ENCODE measurements at regions not wholly inside any gene's neighbourhood (a gene's known extent, or its start where the extent isn't known, plus 50 kb on each side); places are given as distances from the start of the nearest gene placed in this dataset.

DNA sequence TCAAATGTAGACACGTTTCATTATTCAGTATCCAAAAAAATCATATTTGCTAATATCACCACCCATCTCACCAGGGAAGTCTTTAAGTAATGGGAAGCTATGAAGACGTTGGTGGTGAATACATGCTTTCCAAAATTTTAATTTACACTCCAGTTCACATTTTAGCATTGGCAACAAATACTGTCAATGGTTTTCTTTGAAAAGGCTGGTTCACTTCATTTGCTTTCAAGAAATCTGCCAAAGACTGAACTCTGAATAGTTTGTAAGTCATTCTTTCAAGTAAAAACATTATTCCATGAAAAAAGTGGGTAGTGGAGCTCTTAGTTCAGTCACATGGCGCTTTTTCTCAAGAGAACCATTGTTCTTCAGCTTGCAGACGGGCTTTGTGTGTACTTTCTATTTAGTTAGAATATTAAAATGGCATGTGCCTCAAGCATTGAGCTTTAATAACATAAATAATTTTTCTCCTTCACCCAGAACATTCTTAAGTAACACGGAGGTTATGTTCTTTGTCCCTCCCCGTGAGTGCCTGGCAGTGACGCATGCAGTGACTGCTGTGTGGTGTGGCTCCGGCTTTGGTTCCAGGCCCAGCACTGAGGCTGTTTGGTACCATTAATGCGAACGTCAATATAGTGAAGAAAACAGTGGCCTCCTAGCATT lies 300.0 kb upstream of the HDAC4 start:
- DNase-seq: peak; percentile 79

DNA sequence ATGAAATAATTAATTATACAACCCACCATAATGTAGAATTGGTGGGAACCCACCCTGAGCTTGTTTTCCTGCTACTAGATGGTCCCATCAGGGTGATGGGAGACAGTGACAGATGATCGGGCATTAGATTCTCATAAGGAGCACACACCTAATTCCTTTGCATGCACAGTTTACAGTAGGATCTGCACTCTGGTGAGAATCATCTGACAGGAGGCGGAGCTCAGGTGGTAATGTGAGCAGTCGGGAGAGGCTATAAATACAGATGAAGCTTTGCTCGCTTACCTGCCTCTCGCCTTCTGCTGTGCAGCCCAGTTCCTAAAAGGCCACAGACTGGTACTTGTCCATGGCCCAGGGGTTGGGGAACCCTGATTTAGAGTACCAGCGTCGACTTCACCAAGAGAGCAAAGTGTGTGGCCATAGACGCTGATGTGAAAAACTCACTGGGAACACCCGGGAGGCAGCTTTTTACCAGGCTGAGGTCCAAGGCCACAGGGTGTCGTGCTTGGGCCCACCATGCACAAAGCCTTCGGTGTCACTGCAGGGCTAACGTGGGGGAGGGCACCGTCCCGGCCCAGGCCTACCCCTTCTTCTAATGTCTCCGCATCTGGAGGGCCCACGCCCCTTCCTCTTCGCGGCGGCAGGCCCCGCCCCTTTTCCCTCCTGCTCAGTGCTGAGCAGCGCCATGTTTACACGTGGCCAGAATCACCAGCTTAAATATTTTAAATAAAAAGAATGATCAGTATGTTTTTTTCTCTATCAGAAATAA lies 296.8 kb upstream of the HDAC4 start:
- no peak for DNase-seq

DNA sequence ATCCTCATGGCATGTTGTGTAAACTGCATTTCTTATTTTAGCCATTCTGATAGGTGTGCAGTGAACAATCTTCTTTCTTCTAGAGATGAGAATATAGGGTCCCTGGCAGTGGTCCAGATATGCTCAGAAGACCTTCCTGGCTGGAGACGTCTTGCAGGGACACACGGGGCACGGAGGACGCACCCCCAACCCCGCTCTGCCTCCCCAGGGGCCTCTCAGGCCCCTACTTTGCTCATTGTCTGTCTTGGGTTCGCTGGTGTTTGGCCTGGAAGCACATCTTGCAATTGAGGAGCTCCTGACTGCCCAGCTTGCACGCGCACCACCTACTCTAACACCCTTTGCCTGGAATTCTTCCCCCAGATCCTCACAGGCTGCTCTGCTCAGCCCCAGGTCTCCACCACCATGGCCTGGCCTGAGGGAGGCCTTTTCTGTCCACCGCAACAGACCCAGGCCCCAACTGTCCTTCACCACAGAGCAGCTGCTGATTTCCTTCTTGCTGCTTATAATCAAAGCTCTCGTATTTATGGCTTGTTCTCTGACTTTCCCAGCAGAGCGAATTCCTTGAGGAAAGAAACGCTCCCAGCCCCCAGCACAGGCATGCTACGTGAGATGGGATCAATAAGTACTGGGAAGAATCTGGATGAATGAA lies 295.9 kb upstream of the HDAC4 start:
- DNase-seq: no peak

DNA sequence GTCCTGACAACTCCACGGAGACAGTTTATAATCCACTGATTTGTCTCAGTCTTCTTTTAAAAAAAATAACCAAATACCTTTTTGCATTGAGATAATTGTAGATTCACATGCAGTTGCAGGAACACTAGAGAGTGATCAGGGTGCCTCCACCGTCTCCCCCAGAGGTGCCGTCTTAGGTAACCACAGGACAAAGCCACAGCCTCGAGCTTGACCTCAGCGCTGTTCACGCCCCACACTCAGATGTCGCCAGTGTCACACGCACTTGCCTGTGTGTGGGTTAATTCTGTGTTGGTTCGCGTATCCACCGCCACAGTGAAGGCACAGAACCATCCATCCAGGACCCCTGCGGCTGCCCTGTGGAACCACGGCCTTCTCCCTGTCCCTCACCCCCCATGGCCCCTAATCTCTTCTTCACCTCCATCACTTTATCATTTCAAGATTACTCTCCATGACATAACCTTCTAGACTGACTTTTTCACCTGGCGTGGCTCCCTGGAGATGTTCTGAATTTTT lies 295.0 kb upstream of the HDAC4 start:
- no peak for DNase-seq

DNA sequence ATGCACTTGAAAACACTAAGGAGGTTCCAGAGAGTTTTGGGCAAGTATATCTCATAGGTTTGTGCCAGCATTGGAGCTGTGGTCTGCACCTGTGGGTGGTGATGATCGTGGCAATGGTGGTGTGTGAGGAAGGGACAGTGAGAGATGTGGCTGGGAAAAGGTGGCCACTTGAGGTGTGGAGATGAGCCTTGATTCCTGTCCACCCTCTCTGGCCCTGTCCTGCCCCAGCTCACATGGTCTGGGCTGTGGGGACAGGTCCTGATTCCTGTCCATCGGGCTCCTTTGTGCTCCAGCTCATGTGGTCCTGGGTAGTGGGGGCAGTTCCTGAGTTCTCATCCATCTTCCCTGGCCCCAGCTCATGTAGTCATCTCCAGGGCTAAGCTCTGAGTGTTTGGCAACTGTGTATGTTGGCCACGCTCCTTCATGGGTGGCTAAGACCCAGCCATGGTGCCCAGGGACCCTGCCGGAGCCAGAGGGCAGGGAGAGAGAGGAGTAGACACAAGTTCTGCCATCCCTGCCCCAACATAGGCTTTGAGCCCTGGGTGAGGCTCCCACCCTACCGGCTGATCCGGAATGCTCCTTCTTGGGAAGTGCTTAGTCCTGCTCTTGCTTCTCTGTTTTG lies 294.4 kb upstream of the HDAC4 start:
- no peak for DNase-seq

DNA sequence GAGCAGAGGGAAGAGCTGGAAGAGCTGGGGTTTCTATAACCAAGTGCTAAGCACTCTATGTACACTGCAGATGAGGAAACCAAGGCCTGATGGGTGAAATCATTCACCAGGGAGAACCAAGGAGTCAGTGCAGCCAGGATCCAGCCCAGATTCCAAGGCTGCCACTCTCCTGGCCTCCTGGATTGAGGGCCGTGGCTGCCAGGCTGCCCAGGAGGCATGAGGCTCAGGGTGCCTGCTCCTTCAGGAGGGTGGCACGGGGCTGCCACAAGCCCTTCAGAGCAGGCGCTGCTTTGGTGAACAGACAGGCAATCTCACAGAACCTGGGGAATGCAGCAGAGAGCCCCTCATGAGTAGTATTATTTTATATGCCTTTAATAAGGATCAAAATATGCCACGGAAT lies 293.7 kb upstream of the HDAC4 start:
- DNase-seq: no peak

DNA sequence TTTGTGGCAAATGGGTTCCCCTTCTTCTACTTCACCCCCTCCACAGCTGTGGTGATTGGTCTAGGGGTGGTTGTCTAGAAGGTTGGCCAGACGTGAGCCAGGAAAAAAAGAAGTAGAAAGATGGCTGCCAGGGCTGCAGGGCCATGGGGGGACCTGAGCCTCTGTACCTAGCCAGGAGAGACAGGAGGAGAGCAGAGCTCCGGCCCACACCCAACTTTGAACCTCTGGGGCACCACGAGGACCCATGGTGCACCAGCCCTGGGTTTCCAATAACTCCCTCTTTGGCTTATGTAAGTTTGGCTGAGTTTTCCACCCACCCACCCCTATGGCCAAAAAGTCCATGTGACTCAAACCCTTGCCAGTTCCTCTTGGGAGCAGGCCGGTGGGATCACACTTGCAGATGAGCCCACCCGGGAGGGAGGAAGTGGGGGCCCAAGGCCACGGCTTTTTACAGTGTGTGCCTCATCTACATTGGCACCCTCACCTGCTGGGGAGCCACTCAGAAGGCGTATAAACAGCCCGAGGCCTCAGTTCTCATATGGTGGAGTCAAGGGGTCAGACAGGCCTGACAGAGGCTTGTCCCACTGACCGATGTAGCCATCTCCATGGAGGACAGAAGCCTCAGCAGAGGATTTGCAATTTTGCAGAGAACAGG lies 293.1 kb upstream of the HDAC4 start:
- no peak for DNase-seq

DNA sequence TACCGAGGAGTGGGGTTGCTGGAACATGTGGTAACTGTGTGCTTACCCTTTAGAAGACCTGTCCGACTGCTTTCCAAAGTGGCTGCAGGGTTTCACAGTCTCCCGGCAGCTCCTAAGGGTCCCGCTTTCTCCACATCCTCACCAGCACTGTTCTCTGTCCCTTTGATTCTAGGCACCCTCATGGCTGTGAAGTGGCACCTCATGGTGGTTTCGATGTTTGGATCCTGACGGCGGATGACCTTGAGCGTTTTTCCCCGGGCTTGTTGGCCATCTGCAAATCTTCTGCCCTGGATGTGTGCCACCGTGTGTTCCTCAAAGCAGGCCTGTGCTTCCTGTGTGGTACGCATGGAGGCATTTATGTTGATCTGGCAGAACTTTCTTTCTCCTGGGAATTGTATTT lies 292.5 kb upstream of the HDAC4 start:
- DNase-seq: no peak

DNA sequence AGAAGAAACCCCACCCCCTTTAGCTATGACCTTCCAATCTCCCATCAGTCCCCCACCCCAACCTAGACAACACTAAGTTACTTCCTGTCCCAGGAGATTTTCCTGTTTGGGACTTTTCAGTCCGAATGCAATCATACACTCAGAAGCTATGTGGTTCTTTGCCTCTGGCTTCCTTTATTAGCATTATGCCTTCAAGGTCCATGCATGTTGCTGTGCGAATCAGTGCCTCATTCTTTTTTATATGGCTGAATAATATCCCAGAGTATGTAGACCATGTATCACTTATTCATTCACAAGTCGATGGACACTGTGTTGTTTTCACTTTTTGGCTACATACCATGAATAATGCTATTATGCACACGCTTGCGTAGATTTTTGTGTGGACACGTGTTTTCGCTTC lies 292.1 kb upstream of the HDAC4 start:
- DNase-seq: peak; percentile 6

DNA sequence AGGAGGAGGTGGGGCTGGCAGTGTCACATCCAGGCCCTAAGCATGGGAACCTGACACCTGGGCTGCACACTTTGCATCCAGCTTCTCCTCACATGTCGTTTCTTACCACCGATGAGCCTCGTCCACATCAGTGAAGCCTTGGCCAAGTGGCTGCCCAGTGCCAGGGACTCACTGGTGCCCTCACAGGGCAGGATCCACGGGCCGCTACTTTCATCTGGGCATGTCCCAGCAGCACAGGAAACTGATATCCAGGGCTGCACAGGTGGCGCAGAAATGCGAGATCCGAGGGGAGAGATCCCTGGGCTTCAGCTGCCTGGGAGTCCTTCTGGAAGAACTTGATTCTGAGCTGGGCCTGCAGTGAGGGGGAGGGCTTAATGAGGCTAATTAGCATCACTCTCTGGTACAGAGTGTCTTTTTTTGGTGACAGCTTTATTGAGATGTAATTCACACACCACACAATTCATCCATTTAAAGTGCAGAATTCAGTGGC lies 291.6 kb upstream of the HDAC4 start:
- peak; percentile 14 for DNase-seq

DNA sequence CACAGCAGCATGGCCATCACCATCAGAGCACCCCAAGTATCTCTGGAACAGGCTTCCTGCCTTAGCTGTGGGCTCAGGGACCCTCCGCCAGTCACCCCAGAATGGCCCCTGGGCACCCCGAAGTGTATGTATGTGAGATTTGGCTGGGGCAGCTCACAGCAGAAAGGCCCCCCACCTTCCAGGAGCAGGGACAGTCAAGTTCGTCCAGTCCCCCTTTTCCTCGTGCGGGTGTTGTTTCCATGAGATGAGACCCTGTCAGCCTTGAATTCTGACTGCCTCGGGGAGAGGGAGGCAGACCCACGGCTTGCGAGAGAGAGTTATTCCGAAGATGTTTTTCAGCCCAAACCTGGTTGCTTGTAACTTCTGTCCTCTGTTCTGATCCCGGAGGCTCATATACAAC lies 290.9 kb upstream of the HDAC4 start:
- DNase-seq: no peak

DNA sequence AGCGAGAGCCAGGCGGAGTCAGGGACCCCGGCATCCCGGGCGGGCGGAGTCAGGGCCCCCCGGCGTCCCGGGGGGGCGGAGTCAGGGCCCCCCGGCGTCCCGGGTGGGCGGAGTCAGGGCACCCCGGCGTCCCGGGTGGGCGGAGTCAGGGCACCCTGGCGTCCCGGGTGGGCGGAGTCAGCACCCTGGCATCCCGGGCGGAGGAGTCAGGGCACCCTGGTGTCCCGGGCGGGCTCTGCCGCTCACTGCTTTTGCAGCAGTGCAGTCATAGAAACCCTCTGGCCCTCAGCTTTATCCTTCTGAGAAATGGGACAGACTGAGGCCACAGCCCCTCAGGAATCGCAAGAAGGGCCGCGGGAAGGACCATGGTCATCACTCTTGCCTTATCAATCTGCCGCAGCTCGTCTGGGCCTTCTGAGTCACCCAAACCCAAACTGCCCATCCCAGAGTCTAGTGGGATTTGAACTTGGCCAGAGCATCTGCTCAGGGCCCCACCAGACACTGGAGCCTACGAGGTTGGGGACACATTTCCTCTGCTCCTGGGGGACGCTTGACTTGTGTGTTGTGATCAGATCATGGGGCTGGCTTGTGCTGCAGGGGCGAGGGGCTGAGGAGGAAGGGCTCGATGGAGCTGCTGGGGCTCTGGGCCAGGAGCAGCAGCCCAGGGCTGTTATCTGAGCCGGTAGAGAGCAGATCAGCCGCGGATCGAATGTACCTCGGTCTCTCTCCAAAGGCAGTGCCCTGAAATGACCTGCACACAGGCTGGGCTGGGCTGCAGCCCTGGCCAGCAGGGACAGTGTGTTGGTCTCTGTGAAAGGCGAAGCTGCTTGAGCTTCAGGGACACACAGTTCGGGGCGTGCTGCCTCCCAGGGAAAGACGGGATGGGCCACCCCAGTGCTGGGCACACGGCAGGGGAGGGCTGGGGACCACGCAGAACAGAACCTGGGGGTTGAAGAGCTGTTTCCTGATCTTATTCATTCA lies 290.1 kb upstream of the HDAC4 start:
- DNase-seq: peak; percentile 48

DNA sequence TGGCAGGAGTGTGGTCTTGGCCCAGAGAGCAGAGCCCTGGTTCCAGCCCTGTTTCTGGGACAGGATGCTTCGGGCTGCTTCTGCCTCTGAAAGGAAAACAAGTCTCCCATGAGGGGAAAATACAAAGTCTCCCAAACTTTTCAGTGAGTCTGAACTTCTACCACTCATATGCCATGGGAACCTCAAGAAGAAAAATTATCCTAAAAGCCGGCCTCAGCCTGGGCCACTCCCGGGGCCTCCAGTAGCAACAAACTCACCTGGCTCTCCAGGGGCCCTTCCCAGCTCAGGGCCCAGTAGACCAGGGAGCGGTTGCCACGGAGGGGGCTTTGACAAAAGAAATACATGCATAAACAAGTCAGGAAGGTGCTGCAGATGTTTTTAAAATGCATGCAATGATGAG lies 289.2 kb upstream of the HDAC4 start:
- peak; percentile 39 for DNase-seq

DNA sequence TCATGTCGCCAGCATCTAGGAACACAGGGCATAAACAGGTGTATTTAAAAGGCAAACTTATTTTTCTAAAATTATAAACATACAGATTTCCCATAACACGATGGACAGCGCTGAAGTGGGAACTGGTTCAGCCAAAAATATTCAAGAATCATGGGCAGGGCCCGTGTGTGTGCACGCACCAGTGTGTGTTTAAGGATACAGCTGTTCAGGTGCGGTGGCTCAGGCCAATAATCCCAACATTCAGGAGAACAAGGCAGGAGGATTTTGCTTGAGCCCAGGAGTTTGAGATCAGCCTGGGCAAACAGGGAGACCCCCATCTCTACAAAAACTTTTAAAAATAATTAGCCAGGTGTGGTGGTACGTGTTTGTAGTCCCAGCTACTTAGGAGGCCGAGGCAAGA lies 288.6 kb upstream of the HDAC4 start:
- DNase-seq: no peak

DNA sequence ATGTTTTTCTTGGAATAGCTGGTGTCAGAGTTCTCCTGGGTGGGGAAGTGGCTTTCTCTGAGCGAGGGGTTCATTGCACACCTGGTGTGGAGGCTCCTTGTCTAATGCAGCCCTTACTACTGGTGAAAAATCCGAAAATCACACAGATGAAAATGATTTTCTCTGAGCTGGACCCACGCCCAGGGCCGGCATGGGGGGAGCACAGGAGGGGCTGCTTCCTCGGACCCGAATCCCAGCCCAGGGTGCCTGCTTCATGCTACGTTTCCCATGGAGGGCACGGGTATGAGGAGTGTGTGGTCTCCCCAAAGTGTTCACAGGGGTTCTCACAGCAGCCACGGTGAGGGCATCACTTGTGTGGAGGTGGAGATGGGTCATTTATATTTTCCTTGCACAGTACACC lies 288.0 kb upstream of the HDAC4 start:
- DNase-seq: no peak

DNA sequence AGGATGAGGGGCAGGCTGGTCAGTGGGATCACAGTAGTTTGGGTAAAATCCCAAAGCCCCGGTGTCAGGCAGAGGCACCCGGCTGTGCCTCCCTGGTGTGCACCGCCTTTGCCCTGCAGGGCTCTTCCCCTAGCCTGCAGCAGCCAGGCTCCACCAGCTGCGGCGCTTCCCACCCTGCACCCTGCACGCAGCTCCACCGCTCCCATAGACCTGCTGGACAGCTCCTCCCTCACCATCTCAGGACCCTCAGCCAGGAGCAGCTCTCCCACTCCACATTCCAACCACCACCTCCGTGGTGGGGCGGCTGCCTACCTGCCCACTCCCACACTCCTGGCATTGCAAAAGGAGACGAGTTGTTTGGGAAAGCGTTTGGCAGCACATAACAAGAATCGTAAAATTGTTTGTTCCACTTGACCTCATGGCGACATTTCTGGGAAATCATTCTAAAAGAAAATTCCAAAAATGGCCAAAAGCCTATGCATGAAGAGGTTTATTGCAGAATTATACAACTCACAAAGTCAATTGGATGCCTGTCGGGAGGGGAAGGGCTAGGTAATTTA lies 287.4 kb upstream of the HDAC4 start:
- no peak for DNase-seq

DNA sequence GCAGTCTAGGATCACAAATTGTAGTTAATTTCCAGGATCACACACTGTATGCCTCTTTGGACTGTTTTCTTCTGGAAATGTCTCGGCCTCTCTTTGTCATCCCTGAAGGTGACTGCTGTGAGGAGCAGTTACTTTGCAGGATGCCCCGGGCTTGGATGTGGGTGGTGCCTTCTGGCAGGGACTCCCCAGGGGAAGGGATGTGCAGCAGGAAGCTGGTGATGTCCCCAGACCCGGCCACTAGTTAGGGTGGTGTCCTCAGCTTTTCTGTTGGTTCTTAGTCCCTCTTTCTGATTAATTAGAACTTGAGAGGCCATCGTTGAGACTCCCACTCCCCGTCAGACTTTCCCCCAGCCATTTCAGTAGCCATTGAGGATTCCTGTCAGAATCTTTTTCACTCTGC lies 286.6 kb upstream of the HDAC4 start:
- no peak for DNase-seq

DNA sequence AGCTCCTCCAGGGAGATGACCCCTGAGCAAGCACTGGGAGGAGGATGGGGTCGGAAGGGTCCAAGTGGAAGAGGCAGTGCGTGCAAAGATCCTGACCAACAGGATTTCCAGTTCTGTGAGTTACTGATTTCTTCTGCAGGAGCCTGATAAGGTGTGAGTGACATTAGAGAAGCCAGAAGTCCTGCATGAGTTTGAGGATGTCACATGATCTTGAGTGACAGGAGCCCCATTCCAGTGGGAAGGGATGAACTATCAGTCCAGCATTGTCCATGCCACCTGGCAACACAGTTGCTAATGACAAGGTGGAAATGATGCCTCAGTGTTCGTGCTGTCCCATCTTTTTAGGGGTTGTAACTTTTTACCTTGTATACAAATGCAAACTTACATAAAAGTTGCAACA lies 285.1 kb upstream of the HDAC4 start:
- DNase-seq: no peak

DNA sequence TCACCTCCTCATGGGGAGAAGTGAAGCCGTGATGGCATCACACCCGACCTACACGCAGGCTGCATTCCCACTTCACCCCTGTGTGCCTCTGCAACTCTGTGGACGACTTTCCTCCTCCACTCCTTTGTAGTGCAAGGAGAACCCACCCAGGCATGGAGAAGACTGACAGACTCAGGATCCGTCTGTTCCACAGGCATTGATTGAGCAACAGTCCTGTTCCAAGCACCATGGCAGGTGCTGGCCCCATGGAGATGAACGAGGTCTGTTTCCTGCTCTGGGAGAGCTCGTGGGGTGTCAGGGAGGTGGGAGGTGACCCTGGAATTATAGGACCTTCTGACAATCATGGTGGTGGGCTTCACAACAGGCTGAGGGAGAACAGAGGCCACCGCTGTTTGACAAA lies 284.7 kb upstream of the HDAC4 start:
- DNase-seq: no peak

DNA sequence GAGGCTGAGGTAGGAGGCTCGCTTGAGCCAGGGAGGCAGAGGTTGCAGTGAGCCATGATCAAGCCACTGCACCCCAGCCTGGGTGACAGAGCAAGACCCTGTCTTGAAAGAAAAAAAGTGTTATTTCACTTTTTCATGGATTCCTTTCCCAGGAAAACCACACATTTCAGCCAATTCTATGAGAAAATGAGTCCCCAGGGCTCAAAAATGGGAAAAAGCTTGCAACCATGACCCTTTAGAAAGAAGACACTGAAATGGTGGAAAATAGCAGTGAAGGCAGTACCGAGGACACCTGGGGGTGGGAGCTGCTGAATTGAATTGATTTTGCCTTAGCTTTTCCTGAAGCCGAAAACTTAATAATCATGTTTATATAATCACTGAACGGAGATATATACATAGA lies 284.2 kb upstream of the HDAC4 start:
- DNase-seq: no peak

DNA sequence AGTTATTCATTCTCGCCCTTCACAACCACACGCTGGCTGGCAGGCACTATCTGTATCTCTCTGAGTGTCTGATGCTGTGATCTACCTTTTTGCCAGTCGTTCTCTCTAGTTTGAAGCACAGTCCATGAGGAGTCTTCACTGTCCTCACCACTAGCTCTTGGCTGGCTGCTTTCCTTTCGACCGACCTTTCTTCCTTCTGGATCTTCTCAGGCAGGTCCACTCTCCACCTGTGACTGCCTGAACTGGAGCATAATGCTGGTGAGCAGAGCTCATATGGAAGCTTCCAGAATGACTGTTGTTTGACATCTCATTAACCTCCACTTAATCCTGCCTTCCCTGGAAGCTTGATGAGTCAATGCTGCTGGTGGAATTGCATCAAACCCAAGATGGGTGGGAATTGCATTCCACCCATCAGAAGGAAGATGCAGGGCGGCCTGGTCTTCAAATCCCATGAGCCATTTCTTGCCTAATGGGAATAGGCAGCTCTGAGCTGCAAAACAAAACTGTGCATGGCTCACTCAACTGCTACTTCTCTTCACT lies 283.5 kb upstream of the HDAC4 start:
- DNase-seq: no peak

Data from midbrain (tissue), 1 donor.